ENCODE measurements at regions not wholly inside any gene's neighbourhood (a gene's known extent, or its start where the extent isn't known, plus 50 kb on each side); places are given as distances from the start of the nearest gene placed in this dataset.

DNA sequence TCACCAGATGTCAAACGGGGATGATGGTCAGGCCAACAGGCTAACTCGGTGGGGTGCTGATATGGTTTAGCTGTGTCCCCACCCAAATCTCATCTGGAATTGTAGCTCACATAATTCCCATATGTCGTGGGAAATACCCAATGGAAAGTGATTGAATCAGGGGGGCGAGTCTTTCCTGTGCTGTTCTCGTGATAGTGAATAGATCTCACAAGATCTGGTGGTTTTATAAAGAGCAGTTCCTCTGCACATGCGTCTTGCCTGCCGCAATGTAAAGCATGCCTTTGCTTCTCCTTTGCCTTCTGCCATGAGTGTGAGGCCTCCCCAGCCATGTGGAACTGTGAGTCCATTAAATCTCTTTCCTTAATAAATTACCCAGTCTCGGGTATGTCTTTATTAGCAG lies 74.4 kb upstream of the YWHAQ start:
- DNase-seq (ENCODE audit: low read depth, low spot score), result no peak
- RAD21 ChIA-PET (ENCODE audit: low non-redundant PET in 1 of 2, low total read pairs in 2 of 2, uncharacterized antibody in 2 of 2, unreplicated experiment in 2 of 2), result no interaction called here
- Histone ChIP-seq H3K4me2 (ENCODE audit: low read length) (no peak overlapping the region), H3K9me3 (ENCODE audit: control insufficient read depth in 1 of 2, insufficient read depth in 1 of 2, low read depth in 1 of 2, low read length in 2 of 2) (no peaks in the 10 kb centered on the region), H3K4me1 (ENCODE audit: control insufficient read depth in 1 of 2, insufficient read depth in 2 of 2, low read length in 2 of 2) (peaks cover 10 to 26% of the 10 kb centered on the region in 2 experiments; a peak in 3 of 4 replicates), H3K36me3 (ENCODE audit: control insufficient read depth in 1 of 2, insufficient read depth in 2 of 2, low read length in 2 of 2) (no peaks in the 10 kb centered on the region), H3K4me3 (replicated peaks in 1 of 2; ENCODE audit: low read depth in 1 of 2, low read length in 2 of 2) (no peak overlapping the region), H2AFZ (ENCODE audit: low read depth, low read length, poor library complexity, severe bottlenecking) (no peak overlapping the region), H3K27ac (ENCODE audit: low read depth, low read length) (no peak overlapping the region), H3K79me2 (ENCODE audit: insufficient read depth, low read length) (no peaks in the 10 kb centered on the region), H3K27me3 (ENCODE audit: insufficient read depth, low read length) (no peaks in the 10 kb centered on the region), H3K9ac (ENCODE audit: low read length) (no peak overlapping the region), H4K20me1 (ENCODE audit: insufficient read depth) (no peaks in the 10 kb centered on the region), H3K9me2 (ENCODE audit: insufficient read depth) (no peaks in the 10 kb centered on the region)
- CTCF ChIA-PET, result no interaction called here
- POLR2A ChIA-PET, result no interaction called here
- TF ChIP-seq POLR2AphosphoS5 (IDR thresholded peaks at IDR 0.05; ENCODE audit: low read depth, low read length) (no peak), CEBPB (IDR thresholded peaks at IDR 0.05; ENCODE audit: low read depth) (no peak)
- TF ChIP-seq, protein P1, sequence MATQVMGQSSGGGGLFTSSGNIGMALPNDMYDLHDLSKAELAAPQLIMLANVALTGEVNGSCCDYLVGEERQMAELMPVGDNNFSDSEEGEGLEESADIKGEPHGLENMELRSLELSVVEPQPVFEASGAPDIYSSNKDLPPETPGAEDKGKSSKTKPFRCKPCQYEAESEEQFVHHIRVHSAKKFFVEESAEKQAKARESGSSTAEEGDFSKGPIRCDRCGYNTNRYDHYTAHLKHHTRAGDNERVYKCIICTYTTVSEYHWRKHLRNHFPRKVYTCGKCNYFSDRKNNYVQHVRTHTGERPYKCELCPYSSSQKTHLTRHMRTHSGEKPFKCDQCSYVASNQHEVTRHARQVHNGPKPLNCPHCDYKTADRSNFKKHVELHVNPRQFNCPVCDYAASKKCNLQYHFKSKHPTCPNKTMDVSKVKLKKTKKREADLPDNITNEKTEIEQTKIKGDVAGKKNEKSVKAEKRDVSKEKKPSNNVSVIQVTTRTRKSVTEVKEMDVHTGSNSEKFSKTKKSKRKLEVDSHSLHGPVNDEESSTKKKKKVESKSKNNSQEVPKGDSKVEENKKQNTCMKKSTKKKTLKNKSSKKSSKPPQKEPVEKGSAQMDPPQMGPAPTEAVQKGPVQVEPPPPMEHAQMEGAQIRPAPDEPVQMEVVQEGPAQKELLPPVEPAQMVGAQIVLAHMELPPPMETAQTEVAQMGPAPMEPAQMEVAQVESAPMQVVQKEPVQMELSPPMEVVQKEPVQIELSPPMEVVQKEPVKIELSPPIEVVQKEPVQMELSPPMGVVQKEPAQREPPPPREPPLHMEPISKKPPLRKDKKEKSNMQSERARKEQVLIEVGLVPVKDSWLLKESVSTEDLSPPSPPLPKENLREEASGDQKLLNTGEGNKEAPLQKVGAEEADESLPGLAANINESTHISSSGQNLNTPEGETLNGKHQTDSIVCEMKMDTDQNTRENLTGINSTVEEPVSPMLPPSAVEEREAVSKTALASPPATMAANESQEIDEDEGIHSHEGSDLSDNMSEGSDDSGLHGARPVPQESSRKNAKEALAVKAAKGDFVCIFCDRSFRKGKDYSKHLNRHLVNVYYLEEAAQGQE (IDR thresholded peaks at IDR 0.05; ENCODE audit: low read depth), result no peak
- BruUV-seq (replicated peaks), result no TSS peak
- intact Hi-C loops (cut with micrococcal nuclease), result no loop called here
- no peak for ATAC-seq

DNA sequence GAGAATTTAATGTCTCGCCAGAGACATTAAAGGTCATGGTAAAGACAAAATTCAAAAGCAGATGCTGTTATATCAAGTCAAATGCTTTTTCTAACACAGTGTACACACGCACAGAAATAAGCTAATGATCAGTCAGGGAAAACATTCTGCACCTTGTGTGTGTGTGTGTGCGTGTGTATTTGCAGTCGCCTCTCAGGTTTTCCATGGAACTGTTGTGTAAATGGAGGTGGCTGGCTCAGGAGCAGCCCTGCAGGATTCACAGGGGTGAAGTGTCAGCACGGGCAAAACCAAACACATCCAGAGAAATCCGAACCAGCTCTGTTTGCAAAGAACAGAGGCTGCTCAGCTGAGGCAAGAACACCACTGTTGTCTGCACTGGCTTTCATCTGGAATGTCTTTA lies 76.2 kb upstream of the YWHAQ start:
- no peaks in the 10 kb centered on the region for H4K20me1 ChIP-seq (ENCODE audit: insufficient read depth)
- H3K9ac ChIP-seq (ENCODE audit: low read length), result no peak overlapping the region
- H3K4me1 ChIP-seq (ENCODE audit: control insufficient read depth in 1 of 2, insufficient read depth in 2 of 2, low read length in 2 of 2), result peaks cover 10 to 28% of the 10 kb centered on the region in 2 experiments; a peak in 3 of 4 replicates
- H3K4me2 ChIP-seq (ENCODE audit: low read length), result no peak overlapping the region
- no peak for ATAC-seq
- no peak overlapping the region for H2AFZ ChIP-seq (ENCODE audit: low read depth, low read length, poor library complexity, severe bottlenecking)
- ChIA-PET POLR2A (no interaction called here), RAD21 (ENCODE audit: low non-redundant PET in 1 of 2, low total read pairs in 2 of 2, uncharacterized antibody in 2 of 2, unreplicated experiment in 2 of 2) (no interaction called here), CTCF (no interaction called here)
- no peak for DNase-seq (ENCODE audit: low read depth, low spot score)
- H3K27me3 ChIP-seq (ENCODE audit: insufficient read depth, low read length), result no peaks in the 10 kb centered on the region
- H3K4me3 ChIP-seq (replicated peaks in 1 of 2; ENCODE audit: low read depth in 1 of 2, low read length in 2 of 2), result no peak overlapping the region
- no peaks in the 10 kb centered on the region for H3K9me3 ChIP-seq (ENCODE audit: control insufficient read depth in 1 of 2, insufficient read depth in 1 of 2, low read depth in 1 of 2, low read length in 2 of 2)
- no TSS peak for BruUV-seq (replicated peaks)
- no peak overlapping the region for H3K27ac ChIP-seq (ENCODE audit: low read depth, low read length)
- TF ChIP-seq TCF7L2 (IDR thresholded peaks at IDR 0.05; ENCODE audit: borderline replicate concordance, extremely low read depth, insufficient read depth, insufficient read length) (no peak), ZNF274 (IDR thresholded peaks at IDR 0.05; ENCODE audit: low read depth, low read length) (no peak), EZH2 (IDR thresholded peaks at IDR 0.05) (no peak), RAD21 (IDR thresholded peaks at IDR 0.05; ENCODE audit: low read depth) (no peak), ZFX (IDR thresholded peaks at IDR 0.05) (no peak)
- TF ChIP-seq, protein P2, sequence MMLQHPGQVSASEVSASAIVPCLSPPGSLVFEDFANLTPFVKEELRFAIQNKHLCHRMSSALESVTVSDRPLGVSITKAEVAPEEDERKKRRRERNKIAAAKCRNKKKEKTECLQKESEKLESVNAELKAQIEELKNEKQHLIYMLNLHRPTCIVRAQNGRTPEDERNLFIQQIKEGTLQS (IDR thresholded peaks at IDR 0.05), result no peak
- intact Hi-C loops (cut with micrococcal nuclease), result no loop called here
- no peaks in the 10 kb centered on the region for H3K79me2 ChIP-seq (ENCODE audit: insufficient read depth, low read length)
- H3K9me2 ChIP-seq (ENCODE audit: insufficient read depth), result no peaks in the 10 kb centered on the region
- H3K36me3 ChIP-seq (ENCODE audit: control insufficient read depth in 1 of 2, insufficient read depth in 2 of 2, low read length in 2 of 2), result no peaks in the 10 kb centered on the region

All from HCT116 (cell line).